ENCODE measurements at regions not wholly inside any gene's neighbourhood (a gene's known extent, or its start where the extent isn't known, plus 50 kb on each side); places are given as distances from the start of the nearest gene placed in this dataset.

DNA sequence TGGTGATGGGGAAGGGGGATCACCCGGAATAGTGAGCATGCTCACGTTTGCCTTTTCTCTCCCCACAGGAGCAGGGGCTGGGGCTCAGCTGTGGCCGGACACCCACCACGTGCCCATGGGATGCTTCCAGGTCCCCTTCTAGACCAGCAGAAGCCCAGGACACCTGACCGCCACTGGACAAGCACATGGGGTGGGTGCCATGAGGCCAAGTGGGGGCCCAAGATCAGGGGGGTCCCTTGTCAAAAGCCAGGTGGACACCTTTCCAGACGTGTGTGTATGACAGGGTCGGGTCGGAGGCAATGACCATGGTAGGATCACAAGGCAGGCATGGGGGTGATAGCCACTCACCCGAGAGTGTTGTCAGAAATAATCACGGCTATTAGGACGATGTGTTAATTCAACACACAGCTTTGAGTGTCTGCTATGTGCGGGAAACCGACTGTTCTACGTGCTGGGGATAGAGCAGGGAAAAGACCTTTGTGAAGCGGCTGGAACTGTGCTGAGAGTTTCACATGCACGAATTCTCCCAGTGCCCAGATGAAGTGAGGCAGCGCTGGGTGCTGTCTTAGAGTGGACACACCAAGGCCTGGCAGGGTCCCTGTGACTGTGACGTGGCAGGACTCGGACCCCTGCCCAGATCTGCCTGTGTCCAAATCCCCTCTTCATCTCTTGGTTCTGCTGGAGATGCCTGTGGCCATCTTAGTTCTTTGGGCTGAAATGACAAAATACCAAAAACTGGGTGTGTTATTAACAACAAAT, 244.7 kb downstream of the NDUFA10 start:
- DNase-seq (ENCODE audit: low read depth), result no peak

DNA sequence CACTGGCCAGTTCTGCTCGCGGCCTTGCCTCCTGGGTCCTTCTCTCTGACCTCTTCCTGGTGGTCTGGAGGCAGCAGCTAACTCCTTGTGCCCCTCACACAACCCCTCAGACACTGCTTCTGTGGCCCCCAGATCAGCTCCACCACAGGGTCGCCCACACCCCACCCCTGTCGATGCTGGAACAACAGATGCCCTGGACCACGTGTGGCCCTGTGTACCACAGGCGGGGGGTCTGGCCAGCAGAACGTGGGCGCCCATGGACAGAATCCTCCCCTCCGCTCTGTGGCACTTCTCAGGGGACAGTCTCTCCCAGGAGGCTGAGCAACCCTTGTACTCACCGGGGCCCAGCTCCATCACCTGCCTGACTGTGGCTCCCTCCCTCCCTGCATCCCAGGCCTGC, 245.6 kb downstream of the NDUFA10 start:
- no peak for DNase-seq (ENCODE audit: low read depth)

DNA sequence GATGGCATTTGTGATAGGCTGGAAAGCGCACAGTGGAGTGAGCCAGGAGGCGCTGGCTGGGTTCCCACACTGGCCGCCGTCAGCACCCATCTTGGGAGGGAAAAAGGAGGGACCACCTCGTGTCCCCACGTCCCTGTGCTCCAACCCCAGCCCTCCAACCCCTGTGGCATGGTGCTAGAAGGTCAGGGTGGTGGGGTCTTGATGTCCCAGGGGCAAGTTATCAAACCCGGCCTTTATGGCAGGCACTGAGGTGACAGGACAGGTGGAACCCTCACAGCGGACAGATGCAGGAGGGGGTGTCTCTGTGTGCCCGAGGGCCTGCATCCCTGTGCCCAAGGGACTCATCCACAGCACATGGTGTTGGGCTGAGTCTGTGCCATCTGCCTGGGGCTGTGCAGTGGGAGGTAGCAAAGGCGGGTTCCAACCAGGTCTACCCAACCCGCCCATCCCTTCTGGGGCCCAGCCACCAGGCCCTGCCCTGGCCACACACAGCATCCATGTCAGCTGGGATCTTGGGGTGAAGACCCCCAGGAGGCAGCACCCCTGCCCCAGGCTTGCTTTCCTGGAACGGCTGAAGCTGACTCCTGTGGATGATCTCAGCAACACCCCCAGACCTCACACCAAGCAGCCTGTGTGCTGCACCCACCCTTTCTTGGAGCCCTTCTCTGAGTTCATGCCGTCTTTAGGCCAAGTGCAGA, 246.1 kb downstream of the NDUFA10 start:
- DNase-seq (ENCODE audit: low read depth), result no peak

DNA sequence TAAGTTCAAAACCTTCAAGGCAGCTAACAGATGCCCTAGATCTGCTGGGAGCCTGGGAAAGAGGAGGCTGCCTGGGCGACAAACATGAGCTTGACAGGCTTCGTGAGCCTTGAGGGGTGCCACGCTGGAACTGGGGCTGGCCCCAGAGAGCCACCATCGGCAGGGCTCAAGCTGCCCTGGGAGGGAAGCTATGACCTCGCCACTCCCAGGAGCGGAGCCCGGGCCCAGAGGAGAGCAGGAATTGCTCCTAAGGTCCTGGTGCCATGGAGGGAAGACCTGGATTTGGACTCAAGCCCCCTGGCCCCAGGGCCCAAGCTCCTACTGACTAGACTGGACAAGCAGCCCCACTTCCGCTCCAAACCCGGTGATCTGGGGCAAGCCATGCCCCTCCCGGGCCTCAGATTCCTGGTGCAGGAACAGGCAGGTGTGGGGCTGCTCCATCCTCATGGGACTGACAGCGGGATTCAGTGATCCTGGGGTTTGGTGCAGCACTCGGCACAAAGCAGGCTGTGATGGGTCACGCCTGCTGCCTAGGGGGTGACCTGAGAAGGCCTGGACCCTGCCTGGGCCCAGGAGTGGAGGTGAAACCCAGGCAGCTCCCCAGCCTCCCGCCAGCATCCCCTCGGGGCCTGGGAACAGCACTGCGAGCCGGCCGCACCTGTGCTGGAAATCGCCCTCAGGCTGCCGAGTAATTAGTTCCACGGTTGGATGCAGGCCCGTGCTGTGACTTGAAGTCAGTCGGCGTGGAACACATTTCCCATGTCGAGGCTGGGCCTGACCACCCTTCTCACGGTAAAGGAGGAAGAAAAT, 246.9 kb downstream of the NDUFA10 start:
- DNase-seq (ENCODE audit: low read depth), result no peak

DNA sequence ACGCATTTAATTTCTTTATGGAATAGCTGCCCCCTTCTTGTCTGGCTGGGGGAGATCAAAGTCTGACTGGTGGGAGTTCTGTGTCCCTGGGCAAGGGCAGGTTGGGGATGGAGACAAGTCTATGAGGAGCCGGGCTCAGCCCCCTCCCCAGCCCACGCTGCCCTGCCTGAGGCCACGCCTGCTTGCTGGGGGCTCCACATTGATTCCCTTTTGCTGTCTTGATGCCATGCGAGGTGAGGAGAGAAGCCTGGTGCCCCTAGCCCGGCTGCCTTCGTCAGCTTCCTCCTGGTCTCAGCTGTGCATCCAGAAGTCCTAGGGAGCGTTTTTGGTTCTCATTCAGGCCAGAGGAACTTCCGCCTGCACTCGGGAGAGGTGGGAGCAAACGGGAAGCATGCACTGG, 247.9 kb downstream of the NDUFA10 start:
- no peak for DNase-seq (ENCODE audit: low read depth)

DNA sequence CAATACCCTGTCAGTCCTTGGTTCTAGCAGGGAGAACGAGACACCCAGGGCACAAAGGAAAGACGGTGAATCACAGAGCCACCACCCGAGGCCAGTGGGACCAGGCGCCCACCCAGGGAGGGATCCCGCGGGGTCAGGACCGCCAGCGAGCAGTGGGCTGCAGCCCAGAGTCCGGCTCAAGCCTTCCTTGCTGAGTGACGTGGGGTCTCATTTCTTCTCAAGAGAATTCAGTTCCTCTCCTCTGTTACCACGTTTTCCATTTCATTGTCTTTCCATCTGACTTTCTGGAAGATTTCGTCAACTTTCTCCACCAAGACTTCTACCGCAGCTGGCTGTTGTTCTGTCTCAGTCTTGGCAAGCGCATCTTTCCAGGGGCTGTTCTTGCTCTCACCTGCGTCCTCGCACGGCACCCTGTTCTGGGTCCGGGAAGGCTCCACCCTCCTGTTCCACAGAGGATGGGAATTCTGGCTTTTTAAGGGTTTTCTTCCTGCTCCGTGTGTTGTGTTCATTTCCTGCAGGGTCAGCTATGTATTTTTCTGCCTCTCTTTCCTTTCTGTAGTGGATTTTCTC, 248.6 kb downstream of the NDUFA10 start:
- DNase-seq (ENCODE audit: low read depth), result no peak

DNA sequence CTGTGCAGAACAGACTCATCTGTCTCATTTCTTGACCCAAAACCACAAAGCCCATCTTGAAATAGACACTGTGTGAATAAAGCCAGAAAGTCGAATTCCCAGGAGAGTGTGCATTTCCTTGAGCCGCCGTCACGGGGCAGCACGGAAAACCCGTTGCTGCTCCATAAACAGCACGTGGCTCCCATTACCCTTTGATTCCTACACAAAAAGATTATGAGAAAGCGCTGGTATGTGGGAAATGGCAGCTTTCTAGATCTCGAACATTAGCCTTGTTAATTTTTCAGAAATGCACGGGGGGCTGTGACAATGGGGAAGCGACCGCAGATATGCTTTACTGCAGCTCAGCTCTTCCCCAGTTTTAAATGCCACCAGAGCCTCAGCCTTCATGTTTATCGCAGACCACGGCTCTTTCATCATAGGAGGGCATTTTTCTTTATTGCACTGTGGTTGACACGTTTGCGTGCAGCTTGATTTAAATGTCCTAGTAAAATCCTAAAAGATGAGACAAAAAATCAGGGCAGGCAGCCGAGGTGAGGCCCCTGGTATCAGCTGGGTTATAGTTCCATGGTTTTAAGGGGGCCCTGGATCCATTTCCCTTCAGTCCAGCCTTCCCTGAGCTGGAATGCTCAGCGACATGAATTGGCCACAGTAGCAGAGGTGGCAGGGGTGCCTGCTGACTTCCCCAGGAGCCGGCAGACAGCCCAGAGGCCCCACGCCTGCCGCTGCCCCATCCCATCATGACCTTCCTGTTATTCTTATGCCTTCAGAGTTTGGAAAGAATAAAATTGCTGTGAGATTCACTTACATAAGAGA, 249.3 kb downstream of the NDUFA10 start:
- no peak for DNase-seq (ENCODE audit: low read depth)

DNA sequence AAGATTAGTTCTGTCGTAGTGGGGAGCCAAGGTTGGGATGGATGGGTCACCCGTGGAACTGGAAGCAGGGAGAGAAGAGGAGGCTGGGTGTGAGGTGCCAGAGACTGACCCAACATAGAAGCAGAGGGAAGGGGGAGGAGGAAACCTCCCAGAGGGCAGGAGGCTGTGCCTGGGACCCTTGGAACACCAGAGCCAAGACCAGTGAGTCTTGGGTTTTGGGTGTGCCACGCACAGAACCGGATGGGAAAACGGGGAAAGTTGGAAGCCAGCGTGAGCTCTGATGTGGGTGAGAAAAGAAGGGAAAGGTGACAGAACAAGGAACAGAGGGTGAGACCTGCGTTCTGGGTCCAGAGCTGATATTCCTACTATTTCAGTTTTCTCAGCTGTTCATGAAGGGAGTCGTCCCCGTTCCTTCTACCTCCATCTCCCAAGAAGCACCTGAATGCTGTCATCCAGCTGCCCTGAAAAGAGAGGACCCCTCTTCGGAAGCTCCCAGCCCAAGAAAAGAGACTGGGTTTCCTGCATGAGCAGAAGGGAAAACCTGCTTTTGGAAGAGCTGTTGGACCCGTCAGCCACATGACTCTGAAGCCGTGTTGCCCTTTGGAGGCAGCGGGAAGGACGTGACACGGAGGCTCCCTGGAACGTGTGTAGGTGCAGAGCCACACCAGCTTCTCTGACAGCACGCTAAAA, 250.1 kb downstream of the NDUFA10 start:
- DNase-seq (ENCODE audit: low read depth), result no peak

DNA sequence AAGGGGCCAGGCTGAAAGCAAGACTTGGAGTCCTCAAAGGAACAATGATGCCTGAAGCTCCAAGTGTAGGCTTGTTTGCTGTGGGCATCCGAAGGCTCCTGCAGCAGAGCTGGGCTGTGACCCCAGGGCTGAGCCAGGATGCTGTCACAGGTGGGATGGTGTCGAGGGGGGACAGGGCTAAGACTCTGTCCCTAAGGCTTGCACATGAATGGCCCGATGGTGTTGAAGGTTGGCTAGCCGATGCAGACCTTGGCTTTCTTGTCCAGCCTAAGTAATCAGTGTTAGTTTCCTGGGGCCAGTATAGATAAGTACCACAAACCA, 251.0 kb downstream of the NDUFA10 start:
- no peak for DNase-seq (ENCODE audit: low read depth)

DNA sequence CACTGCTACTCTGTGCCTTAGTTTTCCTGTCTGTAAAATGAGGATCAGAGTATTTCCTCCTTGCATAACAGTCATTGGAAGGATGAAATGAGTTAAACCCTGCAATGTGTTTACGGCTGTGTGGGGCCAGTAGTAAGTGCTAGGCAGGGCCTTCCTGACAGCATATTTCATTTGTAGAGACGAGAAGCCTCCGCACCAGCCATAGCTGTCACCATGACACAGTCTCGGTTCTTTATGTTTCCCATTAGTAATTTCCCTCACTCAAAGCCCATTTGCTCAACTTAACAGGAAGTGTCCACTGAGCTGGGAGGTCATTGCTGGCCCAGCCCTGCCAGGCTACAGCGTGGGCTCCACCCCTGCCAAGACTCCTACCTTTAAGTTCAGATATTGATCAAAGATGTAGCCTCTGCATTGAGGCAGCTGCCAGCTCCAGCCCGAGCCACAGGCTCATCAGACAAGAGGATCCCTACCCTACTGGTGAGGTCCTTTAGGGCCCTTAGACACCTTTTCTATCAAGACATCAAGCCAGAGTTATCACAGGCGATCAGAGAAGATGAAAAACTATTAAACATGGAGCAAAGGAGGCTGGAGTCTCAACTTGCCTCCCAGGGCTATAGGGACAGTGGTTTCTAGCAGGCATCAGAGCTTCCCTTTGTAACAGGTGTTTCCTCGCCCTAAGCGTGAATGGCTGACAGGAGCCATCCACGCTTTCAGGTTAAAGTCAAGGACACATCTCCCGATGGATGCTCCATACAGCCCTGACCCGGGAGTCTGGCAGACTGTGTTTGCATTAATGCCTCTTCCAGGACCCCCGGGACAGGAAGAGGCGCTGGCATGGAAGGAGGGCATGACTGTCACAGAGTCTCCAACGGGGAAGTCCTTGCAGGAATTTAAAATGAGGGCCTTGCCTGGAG, 251.7 kb downstream of the NDUFA10 start:
- DNase-seq (ENCODE audit: low read depth), result no peak

DNA sequence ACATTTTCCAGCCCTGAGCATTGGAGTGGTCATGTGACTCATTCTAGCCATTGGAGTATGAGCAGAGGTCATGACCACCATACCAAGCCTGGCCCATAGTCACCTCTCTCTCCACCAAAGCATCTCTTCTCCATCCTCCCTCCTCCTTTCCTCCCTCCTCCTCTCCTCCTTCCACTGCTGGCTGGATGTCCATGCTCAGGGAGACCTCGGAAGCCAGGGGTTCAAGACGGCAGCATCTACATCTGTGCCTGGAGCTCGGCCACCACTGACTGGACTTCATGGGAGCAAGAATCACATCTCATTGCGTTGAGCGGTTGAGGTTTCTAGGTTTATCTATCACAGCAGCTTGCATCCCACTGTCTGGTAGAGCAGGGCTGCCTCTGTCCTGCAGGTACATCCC, 252.4 kb downstream of the NDUFA10 start:
- DNase-seq (ENCODE audit: low read depth), result no peak

DNA sequence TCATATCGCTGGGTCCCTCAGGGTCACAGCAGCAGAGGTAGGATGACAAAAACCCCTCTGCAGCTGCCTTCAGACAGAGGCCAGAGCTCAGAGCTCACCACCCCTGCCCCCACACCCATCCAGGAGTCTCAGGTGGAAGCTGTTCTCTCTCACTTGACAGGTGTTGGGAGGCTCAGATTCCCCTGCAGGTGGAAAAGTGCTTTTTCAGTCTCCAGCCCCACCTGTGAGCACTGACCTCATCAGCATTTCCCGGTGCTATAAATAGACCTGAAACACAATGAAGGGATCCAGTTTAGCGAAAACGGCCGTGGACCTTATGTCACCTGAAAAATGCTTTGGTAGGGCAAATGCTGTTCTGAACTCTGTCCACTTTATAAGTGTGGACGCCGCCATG, 254.9 kb downstream of the NDUFA10 start:
- DNase-seq (ENCODE audit: low read depth), result no peak

DNA sequence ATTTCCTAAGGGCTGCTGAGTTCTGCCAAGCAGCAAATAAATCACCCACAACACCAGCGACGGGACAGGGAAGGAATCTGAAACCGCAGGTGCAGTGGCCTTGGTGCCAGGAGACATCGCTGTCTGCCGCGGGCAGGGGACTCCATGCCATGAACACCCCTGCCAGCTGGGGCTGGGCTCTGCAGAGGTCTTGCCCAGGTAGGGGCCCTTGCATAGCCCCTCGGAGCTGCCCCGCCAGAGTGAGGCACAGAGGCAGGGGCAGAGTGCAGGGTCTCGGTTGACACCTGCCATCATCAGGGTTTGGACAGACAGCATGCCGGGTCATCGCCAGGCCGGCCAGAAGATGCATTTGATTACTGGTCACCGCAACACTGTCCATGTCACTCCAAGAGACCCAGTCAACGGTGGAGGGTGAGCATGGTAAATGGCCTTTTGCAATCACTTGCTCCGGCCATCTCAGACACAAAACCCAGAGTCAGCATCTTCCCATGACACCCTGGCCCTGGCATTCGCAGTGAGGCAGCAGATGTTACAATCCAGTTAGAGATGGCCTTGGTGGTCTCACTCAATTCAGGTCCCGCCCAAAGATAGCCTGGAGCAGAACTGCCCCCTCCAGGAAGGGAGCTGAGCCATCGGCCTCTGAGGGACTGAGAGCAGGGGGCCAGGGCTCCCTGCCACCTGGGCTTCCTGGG, 255.4 kb downstream of the NDUFA10 start:
- no peak for DNase-seq (ENCODE audit: low read depth)

DNA sequence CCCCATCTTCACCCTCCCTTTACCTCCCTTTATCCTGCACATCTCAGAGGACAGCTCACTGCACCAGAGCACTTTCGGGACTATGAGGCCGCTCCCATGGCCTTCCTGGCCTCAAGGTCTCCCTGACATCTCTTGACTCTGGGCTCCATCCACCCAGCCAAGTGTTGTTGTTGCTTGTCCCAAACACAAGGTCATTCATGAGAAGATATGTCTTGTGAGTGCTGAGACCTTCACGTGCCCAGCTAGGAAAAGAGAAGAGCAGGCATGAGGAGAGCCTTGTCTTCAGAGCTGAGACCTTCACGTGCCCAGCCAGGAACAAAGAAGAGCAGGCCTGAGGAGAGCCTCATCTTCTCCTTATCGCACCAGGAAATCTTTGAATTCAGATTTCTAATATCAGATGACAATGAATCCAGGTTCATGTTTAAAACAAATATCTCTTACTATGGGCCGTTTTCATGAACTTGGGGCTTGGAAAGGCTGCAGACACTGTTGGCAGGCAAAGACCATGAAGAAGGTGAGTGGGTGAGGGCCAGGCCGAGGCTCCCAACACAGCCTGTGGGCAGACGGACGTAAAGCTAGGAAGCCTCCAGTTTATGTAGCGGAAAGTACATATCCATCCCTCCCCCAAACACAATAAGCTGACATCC, 256.1 kb downstream of the NDUFA10 start:
- no peak for DNase-seq (ENCODE audit: low read depth)

DNA sequence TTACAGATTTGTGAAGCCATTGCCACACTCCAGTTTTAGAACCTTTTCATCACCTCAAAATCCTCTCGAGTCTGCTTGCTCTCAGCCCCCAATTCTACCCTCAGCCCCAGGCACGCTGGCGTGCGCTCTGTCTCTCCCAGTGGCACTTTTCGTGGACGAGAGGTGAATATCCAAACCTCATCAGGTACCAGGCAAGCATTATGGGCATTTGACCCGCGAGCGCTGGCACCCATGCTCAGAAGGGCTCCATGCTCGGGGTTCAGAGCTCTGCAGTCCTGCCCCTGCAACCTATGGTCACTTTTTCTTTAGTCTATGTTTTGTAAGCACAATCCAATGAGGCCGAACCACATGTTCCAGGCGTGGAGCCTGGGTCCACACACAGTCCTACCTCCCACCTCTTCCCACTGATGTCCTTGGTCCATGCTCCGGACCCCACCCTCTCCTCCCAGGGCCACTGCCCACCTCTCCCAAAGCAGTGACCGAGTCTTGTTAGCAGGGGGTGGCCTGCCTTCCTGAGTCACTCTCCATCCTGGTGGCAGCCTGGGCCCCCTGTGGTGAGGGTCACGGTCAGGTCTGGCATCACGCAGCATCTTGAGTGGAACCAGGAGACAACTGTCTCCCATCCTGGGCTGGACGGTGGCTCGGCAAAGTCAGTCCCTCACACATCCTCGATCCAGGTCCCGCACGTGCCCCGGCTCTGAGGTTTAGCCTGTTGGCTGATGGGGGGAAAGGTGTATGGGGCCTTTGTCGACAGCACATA, 256.9 kb downstream of the NDUFA10 start:
- DNase-seq (ENCODE audit: low read depth), result no peak

DNA sequence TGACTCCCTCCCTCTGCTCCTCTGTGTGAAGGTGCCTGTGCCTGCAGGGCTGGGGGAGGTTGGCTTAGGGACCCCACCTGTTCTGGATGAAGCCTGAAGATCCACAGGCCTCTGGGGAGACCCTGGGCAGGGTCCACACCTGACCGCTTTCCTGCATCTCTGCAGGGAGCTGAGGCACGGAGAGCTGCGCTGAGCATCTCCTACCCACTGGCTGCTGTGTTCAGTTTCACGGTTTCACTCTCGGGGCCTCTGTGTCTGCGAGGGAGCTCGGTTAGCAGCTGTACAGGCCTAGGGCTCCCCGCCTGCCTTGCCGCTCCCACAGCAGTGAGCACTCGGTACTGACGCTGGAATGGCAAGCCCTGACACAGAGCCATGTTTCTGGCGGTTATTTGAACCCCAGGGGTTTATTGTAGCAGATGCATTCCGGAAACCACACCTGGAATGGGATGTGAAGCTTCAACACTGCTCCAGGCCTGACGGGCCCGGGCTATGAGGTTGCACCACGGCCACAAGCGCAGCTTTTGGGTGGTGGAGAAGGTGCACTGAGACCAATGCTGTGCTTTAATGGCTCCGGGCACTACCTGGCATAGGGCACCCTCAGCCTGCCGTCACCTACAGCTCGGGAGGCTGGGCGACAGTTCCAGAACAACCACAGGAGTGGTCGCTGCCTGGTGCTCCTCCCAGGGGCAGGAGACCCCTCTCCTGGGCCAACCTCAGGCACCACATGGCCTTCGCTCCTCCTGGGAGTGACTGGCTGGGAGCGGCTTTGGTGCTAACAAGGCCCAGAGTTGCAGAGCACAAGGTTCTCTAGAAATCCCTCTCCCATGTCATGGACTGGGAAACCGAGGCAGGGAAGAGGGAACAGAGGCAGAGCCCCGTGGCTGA, 257.9 kb downstream of the NDUFA10 start:
- DNase-seq (ENCODE audit: low read depth), result no peak

DNA sequence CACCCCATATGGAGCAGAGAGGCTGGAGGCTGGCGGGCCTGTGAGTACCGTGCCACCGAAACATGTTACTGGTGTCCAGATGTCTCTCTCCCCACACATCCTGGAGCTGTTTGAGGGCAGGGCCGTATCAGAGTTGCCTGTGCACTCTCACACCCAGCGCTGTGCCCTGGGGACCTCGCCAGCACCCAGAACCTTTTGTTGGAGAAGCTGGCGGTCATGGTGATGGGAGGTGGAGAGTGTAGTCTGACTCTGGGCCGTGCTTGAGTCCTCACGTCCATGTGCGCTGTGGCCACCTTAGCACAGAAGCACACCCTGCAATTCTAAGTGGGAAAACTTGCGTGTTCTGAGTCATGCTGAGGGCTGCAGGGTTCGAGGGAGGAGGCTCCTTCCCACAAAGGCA, 259.2 kb downstream of the NDUFA10 start:
- no peak for DNase-seq (ENCODE audit: low read depth)
